ENCODE measurements at regions not wholly inside any gene's neighbourhood (a gene's known extent, or its start where the extent isn't known, plus 50 kb on each side); places are given as distances from the start of the nearest gene placed in this dataset.
"Not testable (repeated sequence)": the region's sequence is repeated elsewhere in the genome, so short reads cannot be mapped to it uniquely, and the experiment has no call there.

- no peaks in the 10 kb centered on the region for H3K27me3 ChIP-seq (ENCODE audit: insufficient read depth, low read length)
- no peaks in the 10 kb centered on the region for H3K36me3 ChIP-seq (ENCODE audit: insufficient read depth, low read length)
- H3K4me3 ChIP-seq (ENCODE audit: low read length) = no peak overlapping the region
- peaks cover 5% of the 10 kb centered on the region for H3K4me1 ChIP-seq (ENCODE audit: insufficient read depth, low read length)
- no peaks in the 10 kb centered on the region for H3K9me3 ChIP-seq (ENCODE audit: low read length)
- H2AFZ ChIP-seq (ENCODE audit: low read depth, low read length) = no peak overlapping the region
Measured at GRCh38 chr5:166245556-166245955, 2045.9 kb upstream of the WWC1 start.

- Histone ChIP-seq H3K36me3 (ENCODE audit: insufficient read depth, low read length) (no peaks in the 10 kb centered on the region), H3K9me3 (ENCODE audit: low read length) (no peaks in the 10 kb centered on the region), H3K4me1 (ENCODE audit: insufficient read depth, low read length) (peaks cover 5% of the 10 kb centered on the region), H2AFZ (ENCODE audit: low read depth, low read length) (no peak overlapping the region), H3K4me3 (ENCODE audit: low read length) (no peak overlapping the region), H3K27me3 (ENCODE audit: insufficient read depth, low read length) (no peaks in the 10 kb centered on the region)
Measured at GRCh38 chr5:166251786-166252185, 2039.7 kb upstream of the WWC1 start.

GRCh38 chr5:166257661-166258060 is 2033.8 kb upstream of the WWC1 start:
- Histone ChIP-seq H3K36me3 (ENCODE audit: insufficient read depth, low read length) (no peaks in the 10 kb centered on the region), H3K4me1 (ENCODE audit: insufficient read depth, low read length) (no peaks in the 10 kb centered on the region), H3K4me3 (ENCODE audit: low read length) (no peak overlapping the region), H3K27me3 (ENCODE audit: insufficient read depth, low read length) (no peaks in the 10 kb centered on the region), H3K9me3 (ENCODE audit: low read length) (no peaks in the 10 kb centered on the region), H2AFZ (ENCODE audit: low read depth, low read length) (no peak overlapping the region)

GRCh38 chr5:166262395-166262794 is 2029.0 kb upstream of the WWC1 start:
- Histone ChIP-seq H3K36me3 (ENCODE audit: insufficient read depth, low read length) (no peaks in the 10 kb centered on the region), H2AFZ (ENCODE audit: low read depth, low read length) (no peak overlapping the region), H3K4me3 (ENCODE audit: low read length) (no peak overlapping the region), H3K4me1 (ENCODE audit: insufficient read depth, low read length) (no peaks in the 10 kb centered on the region), H3K27me3 (ENCODE audit: insufficient read depth, low read length) (no peaks in the 10 kb centered on the region), H3K9me3 (ENCODE audit: low read length) (no peaks in the 10 kb centered on the region)

- Histone ChIP-seq H3K9me3 (ENCODE audit: low read length) (no peaks in the 10 kb centered on the region), H2AFZ (ENCODE audit: low read depth, low read length) (no peak overlapping the region), H3K4me3 (ENCODE audit: low read length) (no peak overlapping the region), H3K4me1 (ENCODE audit: insufficient read depth, low read length) (no peaks in the 10 kb centered on the region), H3K27me3 (ENCODE audit: insufficient read depth, low read length) (no peaks in the 10 kb centered on the region), H3K36me3 (ENCODE audit: insufficient read depth, low read length) (no peaks in the 10 kb centered on the region)
Measured at GRCh38 chr5:166267907-166268306, 2023.5 kb upstream of the WWC1 start.

GRCh38 chr5:166270712-166271111 is 2020.7 kb upstream of the WWC1 start:
- no peaks in the 10 kb centered on the region for H3K4me1 ChIP-seq (ENCODE audit: insufficient read depth, low read length)

GRCh38 chr5:166276006-166276405 is 2015.4 kb upstream of the WWC1 start:
- no peaks in the 10 kb centered on the region for H3K9me3 ChIP-seq (ENCODE audit: low read length)
- H3K36me3 ChIP-seq (ENCODE audit: insufficient read depth, low read length) = no peaks in the 10 kb centered on the region
- H2AFZ ChIP-seq (ENCODE audit: low read depth, low read length) = no peak overlapping the region
- H3K4me3 ChIP-seq (ENCODE audit: low read length) = no peak overlapping the region
- H3K4me1 ChIP-seq (ENCODE audit: insufficient read depth, low read length) = peaks cover 13% of the 10 kb centered on the region
- H3K27me3 ChIP-seq (ENCODE audit: insufficient read depth, low read length) = no peaks in the 10 kb centered on the region

More at GRCh38 chr5:166270712-166271111, 2020.7 kb upstream of the WWC1 start:
- Histone ChIP-seq H3K9me3 (ENCODE audit: low read length) (no peaks in the 10 kb centered on the region), H2AFZ (ENCODE audit: low read depth, low read length) (no peak overlapping the region), H3K4me3 (ENCODE audit: low read length) (no peak overlapping the region), H3K36me3 (ENCODE audit: insufficient read depth, low read length) (no peaks in the 10 kb centered on the region), H3K27me3 (ENCODE audit: insufficient read depth, low read length) (no peaks in the 10 kb centered on the region)

- Histone ChIP-seq H3K36me3 (ENCODE audit: insufficient read depth, low read length) (no peaks in the 10 kb centered on the region), H3K4me1 (ENCODE audit: insufficient read depth, low read length) (peaks cover 28% of the 10 kb centered on the region), H3K4me3 (ENCODE audit: low read length) (no peak overlapping the region), H2AFZ (ENCODE audit: low read depth, low read length) (no peak overlapping the region), H3K9me3 (ENCODE audit: low read length) (no peaks in the 10 kb centered on the region), H3K27me3 (ENCODE audit: insufficient read depth, low read length) (no peaks in the 10 kb centered on the region)
Measured at GRCh38 chr5:166279828-166280227, 2011.6 kb upstream of the WWC1 start.

- Histone ChIP-seq H2AFZ (ENCODE audit: low read depth, low read length) (peak overlapping the region; percentile 74), H3K4me3 (ENCODE audit: low read length) (no peak overlapping the region), H3K27me3 (ENCODE audit: insufficient read depth, low read length) (no peaks in the 10 kb centered on the region), H3K4me1 (ENCODE audit: insufficient read depth, low read length) (peaks cover 31% of the 10 kb centered on the region), H3K36me3 (ENCODE audit: insufficient read depth, low read length) (no peaks in the 10 kb centered on the region), H3K9me3 (ENCODE audit: low read length) (no peaks in the 10 kb centered on the region)
Measured at GRCh38 chr5:166281433-166281832, 2010.0 kb upstream of the WWC1 start.

- Histone ChIP-seq H3K27me3 (ENCODE audit: insufficient read depth, low read length) (no peaks in the 10 kb centered on the region), H3K9me3 (ENCODE audit: low read length) (no peaks in the 10 kb centered on the region), H3K4me1 (ENCODE audit: insufficient read depth, low read length) (peaks cover 31% of the 10 kb centered on the region), H3K4me3 (ENCODE audit: low read length) (no peak overlapping the region), H3K36me3 (ENCODE audit: insufficient read depth, low read length) (no peaks in the 10 kb centered on the region), H2AFZ (ENCODE audit: low read depth, low read length) (no peak overlapping the region)
Measured at GRCh38 chr5:166282939-166283338, 2008.5 kb upstream of the WWC1 start.

- Histone ChIP-seq H3K4me3 (ENCODE audit: low read length) (no peak overlapping the region), H3K27me3 (ENCODE audit: insufficient read depth, low read length) (no peaks in the 10 kb centered on the region)
Measured at GRCh38 chr5:166285361-166285760, 2006.1 kb upstream of the WWC1 start.

GRCh38 chr5:166286832-166287231 is 2004.6 kb upstream of the WWC1 start:
- Histone ChIP-seq H3K4me3 (ENCODE audit: low read length) (no peak overlapping the region), H3K27me3 (ENCODE audit: insufficient read depth, low read length) (no peaks in the 10 kb centered on the region), H2AFZ (ENCODE audit: low read depth, low read length) (no peak overlapping the region), H3K9me3 (ENCODE audit: low read length) (no peaks in the 10 kb centered on the region), H3K36me3 (ENCODE audit: insufficient read depth, low read length) (no peaks in the 10 kb centered on the region), H3K4me1 (ENCODE audit: insufficient read depth, low read length) (peaks cover 10% of the 10 kb centered on the region)

More at GRCh38 chr5:166285361-166285760, 2006.1 kb upstream of the WWC1 start:
- no peaks in the 10 kb centered on the region for H3K36me3 ChIP-seq (ENCODE audit: insufficient read depth, low read length)
- H2AFZ ChIP-seq (ENCODE audit: low read depth, low read length) = no peak overlapping the region
- no peaks in the 10 kb centered on the region for H3K9me3 ChIP-seq (ENCODE audit: low read length)
- peaks cover 25% of the 10 kb centered on the region for H3K4me1 ChIP-seq (ENCODE audit: insufficient read depth, low read length)

- H3K9me3 ChIP-seq (ENCODE audit: low read length) = no peaks in the 10 kb centered on the region
- peaks cover 3% of the 10 kb centered on the region for H3K4me1 ChIP-seq (ENCODE audit: insufficient read depth, low read length)
- H3K4me3 ChIP-seq (ENCODE audit: low read length) = no peak overlapping the region
- H3K36me3 ChIP-seq (ENCODE audit: insufficient read depth, low read length) = no peaks in the 10 kb centered on the region
- no peak overlapping the region for H2AFZ ChIP-seq (ENCODE audit: low read depth, low read length)
- H3K27me3 ChIP-seq (ENCODE audit: insufficient read depth, low read length) = no peaks in the 10 kb centered on the region
Measured at GRCh38 chr5:166287866-166288265, 2003.6 kb upstream of the WWC1 start.

- not testable (repeated sequence) for H3K36me3 ChIP-seq (ENCODE audit: insufficient read depth, low read length); H3K4me1 ChIP-seq (ENCODE audit: insufficient read depth, low read length); H3K27me3 ChIP-seq (ENCODE audit: insufficient read depth, low read length); H3K9me3 ChIP-seq (ENCODE audit: low read length); H2AFZ ChIP-seq (ENCODE audit: low read depth, low read length); H3K4me3 ChIP-seq (ENCODE audit: low read length)
Measured at GRCh38 chr5:166291800-166292199, 1999.6 kb upstream of the WWC1 start.

Data from neuron (in vitro differentiated cells).